K562 (cell line): ENCODE measurements at regions not wholly inside any gene's neighbourhood (a gene's known extent, or its start where the extent isn't known, plus 50 kb on each side); places are given as distances from the start of the nearest gene placed in this dataset.
"Not testable (repeated sequence)": the region's sequence is repeated elsewhere in the genome, so short reads cannot be mapped to it uniquely, and the experiment has no call there.

ENCODE experiments used
- ATAC-seq: fragments of 200-7000 bp; cut with Tn5 transposase; 3 replicates; pipeline ENCODE4 v1.9.1; 2020; ENCODE audit warnings: moderate library complexity
- BruUV-seq: library from RNA; stranded (reverse); fragments of 400-500 nt; replicated peaks from 2 replicates; lab custom pipeline; 2021; lab: Mats Ljungman, UMichigan
- CTCF ChIA-PET: fragments of 300-600 bp; formaldehyde crosslinking; extraction: SDS; loops from one replicate; lab custom pipeline; 2021; ENCODE audit warnings: low intra/inter-chr PET ratio; lab: Yijun Ruan, JAX
- POLR2A ChIA-PET: fragments of 300-600, 350-650 bp; sonication (Branson Sonifier 250); formaldehyde crosslinking; extraction: SDS; loops from one replicate; lab custom pipeline; 2021; ENCODE audit warnings: antibody characterized with exemption, inconsistent platforms; lab: Yijun Ruan, JAX
- DNase-seq, 4 experiments: peaks; one replicate each; pipeline versions ENCODE4 v3.0.0 to v3.0.0-alpha.2; 2011 to 2018; ENCODE audit warnings: low spot score in 3 of 4, mixed read lengths in 3 of 4; ENCODE audit errors: extremely low read depth in 1 of 4
- FAIRE-seq: peaks from 2 replicates; lab custom pipeline; 2011; peaks lifted over from hg19 to GRCh38; lab: Jason Lieb, UNC
- H2AFZ ChIP-seq: 2 replicates; pipeline ENCODE4 v1.6.0; 2011; ENCODE audit warnings: low read depth, low read length, control low read depth, inconsistent platforms
- H3K27ac ChIP-seq: fragments of 200-600 bp; 3 replicates; pipeline ENCODE4 v1.8.0; 2011; ENCODE audit warnings: low read depth, mild to moderate bottlenecking, control low read depth, inconsistent platforms, low read length, moderate library complexity, mixed read lengths; ENCODE audit errors: extremely low read depth
- H3K27me3 ChIP-seq, 2 experiments: fragments of 300-600 bp in 1 of 2; 2 replicates in 1 of 2; 3 replicates in 1 of 2; pipeline versions ENCODE4 v1.6.0 to v1.8.0; 2011; ENCODE audit warnings: inconsistent platforms in 2 of 2, low read length in 2 of 2, mild to moderate bottlenecking in 1 of 2, mixed read lengths in 1 of 2, moderate library complexity in 1 of 2; ENCODE audit not compliant: control insufficient read depth in 2 of 2, insufficient read depth in 2 of 2
- H3K36me3 ChIP-seq: fragments of 300-600 bp; 3 replicates; pipeline ENCODE4 v1.8.0; 2011; ENCODE audit warnings: mild to moderate bottlenecking, low read length, inconsistent platforms; ENCODE audit not compliant: control insufficient read depth, insufficient read depth
- H3K4me1 ChIP-seq, 2 experiments: fragments of 200-600 bp in 1 of 2; replicated peaks in 1 of 2; 2 replicates in 1 of 2; 3 replicates in 1 of 2; pipeline versions ENCODE4 v1.5.1 to v1.8.0; 2011; ENCODE audit warnings: inconsistent platforms in 2 of 2, low read length in 2 of 2, mild to moderate bottlenecking in 1 of 2, mixed read lengths in 1 of 2, moderate library complexity in 1 of 2; ENCODE audit not compliant: control insufficient read depth in 2 of 2, insufficient read depth in 2 of 2
- H3K4me2 ChIP-seq: 2 replicates; pipeline ENCODE4 v1.6.1; 2011; ENCODE audit warnings: low read length, control low read depth, inconsistent platforms, mixed read lengths; ENCODE audit not compliant: insufficient read depth
- H3K4me3 ChIP-seq: fragments of 200-600 bp; sonication (generic), shearing (Covaris generic); 2 replicates; pipeline ENCODE4 v1.5.1; 2016; ENCODE audit warnings: control low read depth, inconsistent platforms
- H3K79me2 ChIP-seq: fragments of 200-600 bp; 3 replicates; pipeline ENCODE4 v1.8.0; 2011; ENCODE audit warnings: low read length, inconsistent platforms; ENCODE audit not compliant: control insufficient read depth, insufficient read depth
- H3K9ac ChIP-seq, 2 experiments: 2 replicates each; pipeline versions ENCODE4 v1.6.0 to v1.6.1; 2011; ENCODE audit warnings: low read depth in 2 of 2, low read length in 2 of 2, control low read depth in 1 of 2, inconsistent platforms in 1 of 2, mild to moderate bottlenecking in 1 of 2, mixed read lengths in 1 of 2; ENCODE audit not compliant: insufficient read depth in 1 of 2
- H3K9me1 ChIP-seq: one replicate; pipeline ENCODE4 v1.6.0; 2011; ENCODE audit warnings: inconsistent platforms, mild to moderate bottlenecking, low read length, moderate library complexity; ENCODE audit not compliant: control insufficient read depth, insufficient read depth
- H3K9me3 ChIP-seq: replicated peaks from 2 replicates; pipeline ENCODE4 v1.5.1; 2011; ENCODE audit warnings: low read depth, low read length, inconsistent platforms; ENCODE audit not compliant: control insufficient read depth, insufficient read depth
- H4K20me1 ChIP-seq: replicated peaks from 2 replicates; pipeline ENCODE4 v1.6.1; 2011; ENCODE audit warnings: low read length, inconsistent platforms, mixed read lengths; ENCODE audit not compliant: control insufficient read depth, insufficient read depth
- HNRNPUL1 ChIP-seq: fragments of 200-400 bp; formaldehyde crosslinking; IDR thresholded peaks from 2 replicates; pipeline ENCODE4 v1.6.1; 2017; ENCODE audit warnings: low read length
- ZFP36 ChIP-seq: fragments of 150-350 bp; IDR thresholded peaks from 2 replicates; pipeline ENCODE4 v1.6.1; 2018; ENCODE audit warnings: low read length, low read depth; ENCODE audit not compliant: partially characterized antibody
- WGBS: fragments of 100-300 bp; shearing (Covaris generic); methylation state at CpG from one replicate; pipeline ENCODE4 v1.1.6; 2016; ENCODE audit warnings: low coverage, mixed read lengths; ENCODE audit not compliant: insufficient coverage; ENCODE audit errors: missing lambda C conversion rate; 5-methylcytosine and 5-hydroxymethylcytosine counted together
- in situ Hi-C: fragments of 300-500 bp; cut with MboI; formaldehyde crosslinking; loops from 4 replicates; pipeline ENCODE4 v1.15.0; 2018; ENCODE audit warnings: inconsistent platforms, mixed read lengths
- intact Hi-C: fragments of 100-400 bp; cut with micrococcal nuclease; formaldehyde crosslinking; loops from 2 replicates; pipeline ENCODE4 v1.14.2; 2022

- H3K9ac ChIP-seq, H3K9me1 ChIP-seq, ATAC-seq, BruUV-seq, H3K9me3 ChIP-seq, FAIRE-seq, DNase-seq, H3K27ac ChIP-seq, H3K4me1 ChIP-seq, H3K4me3 ChIP-seq, H3K4me2 ChIP-seq, H3K79me2 ChIP-seq, intact Hi-C loops, CTCF ChIA-PET, POLR2A ChIA-PET, in situ Hi-C loops, H2AFZ ChIP-seq, H4K20me1 ChIP-seq, H3K36me3 ChIP-seq: not testable (repeated sequence)
- peaks cover 5 to 17% of the 10 kb centered on the region in 2 experiments; a peak in 2 of 5 replicates for H3K27me3 ChIP-seq
- WGBS, result 8% methylated on average over 20 of the region's 20 CpGs
Observed at GRCh38 chr15:22256389-22257046, 176.2 kb downstream of the OR4M2 start.

GRCh38 chr15:22257047-22258008, 177.0 kb downstream of the OR4M2 start:
- ChIA-PET CTCF (no interaction called here), POLR2A (no interaction called here)
- Histone ChIP-seq H3K9me3 (no peaks in the 10 kb centered on the region), H3K9me1 (no peaks in the 10 kb centered on the region), H3K4me3 (no peak overlapping the region), H3K36me3 (no peaks in the 10 kb centered on the region), H3K27me3 (peaks cover 5 to 17% of the 10 kb centered on the region in 2 experiments; a peak in 2 of 5 replicates), H3K27ac (no peak overlapping the region), H3K79me2 (no peaks in the 10 kb centered on the region), H3K4me1 (peaks cover 0 to 3% of the 10 kb centered on the region in 2 experiments; a peak in 1 of 5 replicates), H2AFZ (no peak overlapping the region), H3K9ac (no peak overlapping the region), H4K20me1 (no peaks in the 10 kb centered on the region), H3K4me2 (no peak overlapping the region)
- FAIRE-seq (no peak), ATAC-seq (no peak), DNase-seq (no peak)
- BruUV-seq, result no TSS peak
- intact Hi-C loops, result no loop called here
- in situ Hi-C loops, result no loop called here
- TF ChIP-seq ZFP36 (peak; percentile 8), HNRNPUL1 (no peak)
- TF ChIP-seq, all 486 proteins: peak for 1
- 41% methylated on average over 72 of the region's 109 CpGs for WGBS
